ENCODE measurements at regions not wholly inside any gene's neighbourhood (a gene's known extent, or its start where the extent isn't known, plus 50 kb on each side); places are given as distances from the start of the nearest gene placed in this dataset.

GRCh38 chr2:176493226-176493825 lies 224.1 kb downstream of the MTX2 start (continued):
- TF ChIP-seq RAD21 (conservative IDR thresholded peaks at IDR 0.05 in 1 of 2, IDR thresholded peaks at IDR 0.05 in 1 of 2) (no peak), EP300 (IDR thresholded peaks at IDR 0.05) (no peak), CTCF (IDR thresholded peaks at IDR 0.05) (no peak), FOSB (CRISPR knock-in tag; IDR thresholded peaks at IDR 0.05) (no peak), ZC3H11A (IDR thresholded peaks at IDR 0.05) (no peak), HDAC2 (IDR thresholded peaks at IDR 0.05) (no peak)

- no peak for ATAC-seq
- no peaks in the 10 kb centered on the region for H3K4me1 ChIP-seq
- H3K9me3 ChIP-seq = no peaks in the 10 kb centered on the region
- H3K4me3 ChIP-seq = no peak overlapping the region
- CTCF ChIA-PET = no interaction called here
- POLR2A ChIA-PET = no interaction called here
- no peak for DNase-seq (ENCODE audit: low read depth in 1 of 2, low spot score in 1 of 2)
- no peak for TF ChIP-seq RCOR1 (IDR thresholded peaks at IDR 0.05; ENCODE audit: low read depth, low read length)
- TF ChIP-seq CHD2 (IDR thresholded peaks at IDR 0.05; ENCODE audit: low read length, partially characterized antibody) = no peak
- TF ChIP-seq FOSL2 (IDR thresholded peaks at IDR 0.05) = no peak
- no peak for TF ChIP-seq FOSL2 (CRISPR knock-in tag; IDR thresholded peaks at IDR 0.05)
- TF ChIP-seq MAZ (IDR thresholded peaks at IDR 0.05; ENCODE audit: borderline replicate concordance, low read depth, low read length) = no peak
- TF ChIP-seq CTCF (IDR thresholded peaks at IDR 0.05) = no peak
- TF ChIP-seq SREBF2 (IDR thresholded peaks at IDR 0.05) = no peak
- no peak for FAIRE-seq
- no peak overlapping the region for H3K4me2 ChIP-seq
- 80% methylated on average over 3 of the region's 3 CpGs for WGBS (ENCODE audit: missing lambda C conversion rate)
- H3K27ac ChIP-seq = no peak overlapping the region
Observed at GRCh38 chr2:176493909-176494308, 224.7 kb downstream of the MTX2 start.

GRCh38 chr2:176494949-176495353 lies 225.7 kb downstream of the MTX2 start:
- Histone ChIP-seq H3K4me3 (no peak overlapping the region), H3K4me1 (no peaks in the 10 kb centered on the region), H3K4me2 (no peak overlapping the region), H3K27ac (no peak overlapping the region), H3K9me3 (no peaks in the 10 kb centered on the region)
- ChIA-PET POLR2A (no interaction called here), CTCF (interaction anchor here (0.6 to 1.2 kb wide), 6 partner anchors 9 to 320 kb away, joined by 3 to 4 read pairs (median 3); no protein-coding TSS in a partner anchor)
- ATAC-seq (no peak), FAIRE-seq (no peak), DNase-seq (ENCODE audit: low read depth in 1 of 2, low spot score in 1 of 2) (no peak)
- no peak for TF ChIP-seq MAFK (IDR thresholded peaks at IDR 0.05; ENCODE audit: partially characterized antibody)
- no peak for TF ChIP-seq CHD4 (IDR thresholded peaks at IDR 0.05; ENCODE audit: borderline replicate concordance)
- TF ChIP-seq GATA3 (IDR thresholded peaks at IDR 0.05; ENCODE audit: borderline replicate concordance) = no peak
- TF ChIP-seq ESRRA (IDR thresholded peaks at IDR 0.05; ENCODE audit: borderline replicate concordance, low read length) = no peak
- TF ChIP-seq EHMT2 (IDR thresholded peaks at IDR 0.05; ENCODE audit: low read depth) = no peak
- no peak for TF ChIP-seq CHD2 (IDR thresholded peaks at IDR 0.05; ENCODE audit: low read length, partially characterized antibody)
- no peak for TF ChIP-seq HDAC2 (IDR thresholded peaks at IDR 0.05)
- TF ChIP-seq RNF2 (IDR thresholded peaks at IDR 0.05; ENCODE audit: borderline replicate concordance, low read depth) = no peak
- TF ChIP-seq POLR2AphosphoS2 (conservative IDR thresholded peaks at IDR 0.05; ENCODE audit: low read length) = no peak
- TF ChIP-seq SMC3 (IDR thresholded peaks at IDR 0.05) = no peak
- no peak for TF ChIP-seq RAD21 (conservative IDR thresholded peaks at IDR 0.05 in 1 of 2, IDR thresholded peaks at IDR 0.05 in 1 of 2)
- TF ChIP-seq HOXB5 (CRISPR knock-in tag; IDR thresholded peaks at IDR 0.05) = no peak
- TF ChIP-seq ZSCAN20 (CRISPR knock-in tag; IDR thresholded peaks at IDR 0.05) = no peak
- no peak for TF ChIP-seq TP53 (CRISPR knock-in tag; IDR thresholded peaks at IDR 0.05)
- 20% methylated on average over 2 of the region's 2 CpGs for WGBS (ENCODE audit: missing lambda C conversion rate)

Data from A549 (cell line).